ENCODE measurements at regions not wholly inside any gene's neighbourhood (a gene's known extent, or its start where the extent isn't known, plus 50 kb on each side); places are given as distances from the start of the nearest gene placed in this dataset.

- Histone ChIP-seq H3K4me3 (ENCODE audit: low read depth, low read length) (no peak overlapping the region), H3K4me1 (no peaks in the 10 kb centered on the region), H3K36me3 (ENCODE audit: control insufficient read depth, insufficient read depth, low read length) (no peaks in the 10 kb centered on the region), H3K27me3 (replicated peaks; ENCODE audit: control insufficient read depth, insufficient read depth, low read length) (no peaks in the 10 kb centered on the region), H3K9me3 (no peaks in the 10 kb centered on the region)
- intact Hi-C loops (cut with micrococcal nuclease; ENCODE audit: unreplicated experiment) = no loop called here
- Mint-ChIP-seq H3K4me3 (ENCODE audit: unreplicated experiment) (no peak overlapping the region), H3K9me3 (ENCODE audit: unreplicated experiment) (no peaks in the 10 kb centered on the region), H3K27me3 (ENCODE audit: insufficient read depth, unreplicated experiment) (peaks cover 2% of the 10 kb centered on the region), H3K36me3 (ENCODE audit: insufficient read depth, unreplicated experiment) (no peaks in the 10 kb centered on the region), H3K27ac (ENCODE audit: unreplicated experiment) (no peak overlapping the region), H3K4me1 (ENCODE audit: low read depth, unreplicated experiment) (no peaks in the 10 kb centered on the region)
- ChIA-PET POLR2A (no interaction called here), CTCF (no interaction called here)
- DNase-seq = no peak
- no peak for TF ChIP-seq CTCF (IDR thresholded peaks at IDR 0.05; ENCODE audit: insufficient read depth in 1 of 2, low read depth in 1 of 2, low read length in 1 of 2, severe bottlenecking in 1 of 2, unreplicated experiment in 1 of 2)
- BruUV-seq (replicated peaks) = no TSS peak
Measured at GRCh38 chr6:14243597-14243996, 126.0 kb downstream of the CD83 start.

GRCh38 chr6:14246876-14247275, 129.3 kb downstream of the CD83 start:
- Histone ChIP-seq H3K36me3 (ENCODE audit: control insufficient read depth, insufficient read depth, low read length) (no peaks in the 10 kb centered on the region), H3K27me3 (replicated peaks; ENCODE audit: control insufficient read depth, insufficient read depth, low read length) (no peaks in the 10 kb centered on the region), H3K9me3 (no peaks in the 10 kb centered on the region), H3K4me1 (no peaks in the 10 kb centered on the region), H3K4me3 (ENCODE audit: low read depth, low read length) (no peak overlapping the region)
- TF ChIP-seq CTCF (IDR thresholded peaks at IDR 0.05; ENCODE audit: insufficient read depth in 1 of 2, low read depth in 1 of 2, low read length in 1 of 2, severe bottlenecking in 1 of 2, unreplicated experiment in 1 of 2) = no peak
- H3K27ac Mint-ChIP-seq (ENCODE audit: unreplicated experiment) = no peak overlapping the region
- H3K9me3 Mint-ChIP-seq (ENCODE audit: unreplicated experiment) = no peaks in the 10 kb centered on the region
- DNase-seq = no peak
- BruUV-seq (replicated peaks) = no TSS peak
- peaks cover 2% of the 10 kb centered on the region for H3K27me3 Mint-ChIP-seq (ENCODE audit: insufficient read depth, unreplicated experiment)
- no peaks in the 10 kb centered on the region for H3K4me1 Mint-ChIP-seq (ENCODE audit: low read depth, unreplicated experiment)
- no peak overlapping the region for H3K4me3 Mint-ChIP-seq (ENCODE audit: unreplicated experiment)
- ChIA-PET POLR2A (no interaction called here), CTCF (no interaction called here)
- no peaks in the 10 kb centered on the region for H3K36me3 Mint-ChIP-seq (ENCODE audit: insufficient read depth, unreplicated experiment)
- intact Hi-C loops (cut with micrococcal nuclease; ENCODE audit: unreplicated experiment) = no loop called here

- DNase-seq = no peak
- no peaks in the 10 kb centered on the region for H3K9me3 Mint-ChIP-seq (ENCODE audit: unreplicated experiment)
- no peak overlapping the region for H3K27ac Mint-ChIP-seq (ENCODE audit: unreplicated experiment)
- no peak overlapping the region for H3K4me3 Mint-ChIP-seq (ENCODE audit: unreplicated experiment)
- no peaks in the 10 kb centered on the region for H3K36me3 Mint-ChIP-seq (ENCODE audit: insufficient read depth, unreplicated experiment)
- no TSS peak for BruUV-seq (replicated peaks)
- H3K27me3 ChIP-seq (replicated peaks; ENCODE audit: control insufficient read depth, insufficient read depth, low read length) = no peaks in the 10 kb centered on the region
- no peak overlapping the region for H3K4me3 ChIP-seq (ENCODE audit: low read depth, low read length)
- H3K27me3 Mint-ChIP-seq (ENCODE audit: insufficient read depth, unreplicated experiment) = peaks cover 2% of the 10 kb centered on the region
- H3K4me1 Mint-ChIP-seq (ENCODE audit: low read depth, unreplicated experiment) = no peaks in the 10 kb centered on the region
- no peaks in the 10 kb centered on the region for H3K9me3 ChIP-seq
- H3K36me3 ChIP-seq (ENCODE audit: control insufficient read depth, insufficient read depth, low read length) = no peaks in the 10 kb centered on the region
- CTCF ChIA-PET = no interaction called here
- intact Hi-C loops (cut with micrococcal nuclease; ENCODE audit: unreplicated experiment) = no loop called here
- no peaks in the 10 kb centered on the region for H3K4me1 ChIP-seq
- POLR2A ChIA-PET = no interaction called here
- TF ChIP-seq CTCF (IDR thresholded peaks at IDR 0.05; ENCODE audit: insufficient read depth in 1 of 2, low read depth in 1 of 2, low read length in 1 of 2, severe bottlenecking in 1 of 2, unreplicated experiment in 1 of 2) = no peak
Measured at GRCh38 chr6:14250573-14250972, 133.0 kb downstream of the CD83 start.

Measured in Caco-2 (cell line).